ENCODE measurements at regions not wholly inside any gene's neighbourhood (a gene's known extent, or its start where the extent isn't known, plus 50 kb on each side); places are given as distances from the start of the nearest gene placed in this dataset.

- no peak for TF ChIP-seq CTCF (IDR thresholded peaks at IDR 0.05; ENCODE audit: poor library complexity, severe bottlenecking)
- no peak for TF ChIP-seq MXI1 (conservative IDR thresholded peaks at IDR 0.05; ENCODE audit: poor library complexity, severe bottlenecking)
- TF ChIP-seq, protein P1, sequence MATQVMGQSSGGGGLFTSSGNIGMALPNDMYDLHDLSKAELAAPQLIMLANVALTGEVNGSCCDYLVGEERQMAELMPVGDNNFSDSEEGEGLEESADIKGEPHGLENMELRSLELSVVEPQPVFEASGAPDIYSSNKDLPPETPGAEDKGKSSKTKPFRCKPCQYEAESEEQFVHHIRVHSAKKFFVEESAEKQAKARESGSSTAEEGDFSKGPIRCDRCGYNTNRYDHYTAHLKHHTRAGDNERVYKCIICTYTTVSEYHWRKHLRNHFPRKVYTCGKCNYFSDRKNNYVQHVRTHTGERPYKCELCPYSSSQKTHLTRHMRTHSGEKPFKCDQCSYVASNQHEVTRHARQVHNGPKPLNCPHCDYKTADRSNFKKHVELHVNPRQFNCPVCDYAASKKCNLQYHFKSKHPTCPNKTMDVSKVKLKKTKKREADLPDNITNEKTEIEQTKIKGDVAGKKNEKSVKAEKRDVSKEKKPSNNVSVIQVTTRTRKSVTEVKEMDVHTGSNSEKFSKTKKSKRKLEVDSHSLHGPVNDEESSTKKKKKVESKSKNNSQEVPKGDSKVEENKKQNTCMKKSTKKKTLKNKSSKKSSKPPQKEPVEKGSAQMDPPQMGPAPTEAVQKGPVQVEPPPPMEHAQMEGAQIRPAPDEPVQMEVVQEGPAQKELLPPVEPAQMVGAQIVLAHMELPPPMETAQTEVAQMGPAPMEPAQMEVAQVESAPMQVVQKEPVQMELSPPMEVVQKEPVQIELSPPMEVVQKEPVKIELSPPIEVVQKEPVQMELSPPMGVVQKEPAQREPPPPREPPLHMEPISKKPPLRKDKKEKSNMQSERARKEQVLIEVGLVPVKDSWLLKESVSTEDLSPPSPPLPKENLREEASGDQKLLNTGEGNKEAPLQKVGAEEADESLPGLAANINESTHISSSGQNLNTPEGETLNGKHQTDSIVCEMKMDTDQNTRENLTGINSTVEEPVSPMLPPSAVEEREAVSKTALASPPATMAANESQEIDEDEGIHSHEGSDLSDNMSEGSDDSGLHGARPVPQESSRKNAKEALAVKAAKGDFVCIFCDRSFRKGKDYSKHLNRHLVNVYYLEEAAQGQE (IDR thresholded peaks at IDR 0.05; ENCODE audit: borderline replicate concordance) = no peak
- TF ChIP-seq POLR2AphosphoS5 (IDR thresholded peaks at IDR 0.05) = no peak
- no peak for TF ChIP-seq EP300 (conservative IDR thresholded peaks at IDR 0.05; ENCODE audit: poor library complexity, severe bottlenecking)
- no peak for TF ChIP-seq RAD21 (conservative IDR thresholded peaks at IDR 0.05)
Observed at GRCh38 chr16:56019274-56019673, 144.1 kb upstream of the CES5A start.

Data from neural cell (in vitro differentiated cells).